GM23248 (cell line): ENCODE measurements at regions not wholly inside any gene's neighbourhood (a gene's known extent, or its start where the extent isn't known, plus 50 kb on each side); places are given as distances from the start of the nearest gene placed in this dataset.
A peak's percentile ranks its signal among the peaks of the same experiment; 100 is the strongest.
"Not testable (repeated sequence)": the region's sequence is repeated elsewhere in the genome, so short reads cannot be mapped to it uniquely, and the experiment has no call there.

ENCODE experiments used
- DNase-seq: peaks from one replicate; pipeline ENCODE4 v3.0.0-alpha.2; 2015
- H2AFZ ChIP-seq: fragments of 200-600 bp; sonication (generic); 2 replicates; pipeline ENCODE4 v1.6.1; 2016; ENCODE audit warnings: antibody characterized with exemption
- H3F3A ChIP-seq: fragments of 200-600 bp; sonication (generic); 2 replicates; pipeline ENCODE4 v1.6.1; 2016; ENCODE audit warnings: mild to moderate bottlenecking, antibody characterized with exemption, mixed run types; ENCODE audit not compliant: insufficient read depth
- H3K27ac ChIP-seq: fragments of 200-600 bp; sonication (generic); 2 replicates; pipeline ENCODE4 v1.5.1; 2016; ENCODE audit warnings: mild to moderate bottlenecking
- H3K27me3 ChIP-seq: fragments of 200-600 bp; sonication (generic); replicated peaks from 2 replicates; pipeline ENCODE4 v1.6.1; 2016; ENCODE audit warnings: mild to moderate bottlenecking; ENCODE audit not compliant: insufficient read depth
- H3K36me3 ChIP-seq: fragments of 200-600 bp; sonication (generic); 2 replicates; pipeline ENCODE4 v1.6.1; 2016; ENCODE audit warnings: low read depth, mild to moderate bottlenecking
- H3K4me1 ChIP-seq: fragments of 200-600 bp; sonication (generic); 2 replicates; pipeline ENCODE4 v1.6.1; 2016; ENCODE audit warnings: mild to moderate bottlenecking; ENCODE audit not compliant: insufficient read depth
- H3K4me2 ChIP-seq: fragments of 200-600 bp; sonication (generic); one replicate; pipeline ENCODE4 v1.6.1; 2016; ENCODE audit warnings: mild to moderate bottlenecking; ENCODE audit not compliant: unreplicated experiment
- H3K4me3 ChIP-seq: fragments of 200-600 bp; sonication (generic); 2 replicates; pipeline ENCODE4 v1.5.1; 2016; ENCODE audit warnings: mild to moderate bottlenecking
- H3K79me2 ChIP-seq: fragments of 200-600 bp; sonication (generic); 2 replicates; pipeline ENCODE4 v1.6.1; 2016; ENCODE audit warnings: mild to moderate bottlenecking; ENCODE audit not compliant: insufficient read depth
- H3K9ac ChIP-seq: fragments of 200-600 bp; sonication (generic); 2 replicates; pipeline ENCODE4 v1.6.1; 2016; ENCODE audit warnings: mild to moderate bottlenecking
- H3K9me2 ChIP-seq: fragments of 200-600 bp; sonication (generic); 2 replicates; pipeline ENCODE4 v1.6.1; 2016; ENCODE audit warnings: mixed run types, mild to moderate bottlenecking, moderate library complexity; ENCODE audit not compliant: insufficient read depth
- H3K9me3 ChIP-seq: fragments of 200-600 bp; sonication (generic); one replicate; pipeline ENCODE4 v1.6.1; 2017; ENCODE audit warnings: low read depth
- H4K20me1 ChIP-seq: fragments of 200-600 bp; sonication (generic); 2 replicates; pipeline ENCODE4 v1.6.0; 2016; ENCODE audit not compliant: insufficient read depth
- EZH2 ChIP-seq: fragments of 200-600 bp; sonication (generic); IDR thresholded peaks from 2 replicates; pipeline ENCODE4 v1.6.1; 2018; ENCODE audit warnings: antibody characterized with exemption, mild to moderate bottlenecking; ENCODE audit not compliant: insufficient read depth, poor library complexity, severe bottlenecking
- EZH2phosphoT487 ChIP-seq: fragments of 200-600 bp; sonication (generic); IDR thresholded peaks from 2 replicates; pipeline ENCODE4 v1.6.1; 2018; ENCODE audit warnings: antibody characterized with exemption, moderate library complexity, mild to moderate bottlenecking, low read depth; ENCODE audit not compliant: insufficient read depth
- WGBS, 2 experiments: methylation state at CpG; one replicate each; pipeline ENCODE4 v1.1.6; 2015 to 2017; ENCODE audit warnings: low lambda C conversion rate in 2 of 2, low coverage in 1 of 2; ENCODE audit errors: missing lambda C conversion rate in 2 of 2; 5-methylcytosine and 5-hydroxymethylcytosine counted together
- in situ Hi-C: fragments of 300-500 bp; cut with MboI; formaldehyde crosslinking; loops from 2 replicates; pipeline ENCODE4 v1.15.0; 2020

- DNase-seq, H2AFZ ChIP-seq, H3K27ac ChIP-seq, H3K9me3 ChIP-seq, H3K27me3 ChIP-seq, H3K9me2 ChIP-seq, H4K20me1 ChIP-seq, H3K4me1 ChIP-seq, in situ Hi-C loops, H3K79me2 ChIP-seq, H3F3A ChIP-seq, H3K9ac ChIP-seq, H3K36me3 ChIP-seq, H3K4me2 ChIP-seq, H3K4me3 ChIP-seq: not testable (repeated sequence)
- 75 to 78% methylated on average over 7 to 8 of the region's 8 CpGs for WGBS, 2 experiments
Measured at GRCh38 chr16:29164442-29165089, 179.7 kb downstream of the LAT start.

- 96 to 97% methylated on average over 25 of the region's 25 CpGs for WGBS, 2 experiments
- in situ Hi-C loops, H3K9me3 ChIP-seq, H2AFZ ChIP-seq, H3K27ac ChIP-seq, H3K9ac ChIP-seq, H3K79me2 ChIP-seq, H3K9me2 ChIP-seq, H4K20me1 ChIP-seq, H3K4me3 ChIP-seq, DNase-seq, H3K4me2 ChIP-seq, H3K27me3 ChIP-seq, H3K36me3 ChIP-seq: not testable (repeated sequence)
- Histone ChIP-seq H3K4me1 (peaks cover 14% of the 10 kb centered on the region), H3F3A (peaks cover 17% of the 10 kb centered on the region; the same call in 1 of the 2 replicates)
Measured at GRCh38 chr16:29160171-29160570, 175.3 kb downstream of the LAT start.

GRCh38 chr16:29159603-29160002, 174.8 kb downstream of the LAT start:
- H3F3A ChIP-seq = peaks cover 17% of the 10 kb centered on the region; the same call in 1 of the 2 replicates
- H3K9me3 ChIP-seq, H3K36me3 ChIP-seq, H3K27me3 ChIP-seq, H3K4me2 ChIP-seq, H3K9me2 ChIP-seq, H4K20me1 ChIP-seq, H3K9ac ChIP-seq, H3K79me2 ChIP-seq, in situ Hi-C loops, H2AFZ ChIP-seq, H3K4me3 ChIP-seq, DNase-seq, H3K27ac ChIP-seq: not testable (repeated sequence)
- H3K4me1 ChIP-seq = peaks cover 14% of the 10 kb centered on the region
- WGBS, 2 experiments = 96 to 97% methylated on average over 11 of the region's 11 CpGs

GRCh38 chr16:29158785-29159184, 173.9 kb downstream of the LAT start:
- Histone ChIP-seq H3K27ac (no peak overlapping the region), H3K4me3 (no peak overlapping the region), H3F3A (peaks cover 17% of the 10 kb centered on the region; the same call in 1 of the 2 replicates), H4K20me1 (no peaks in the 10 kb centered on the region), H3K9ac (no peak overlapping the region), H3K9me2 (no peaks in the 10 kb centered on the region), H2AFZ (no peak overlapping the region), H3K79me2 (no peaks in the 10 kb centered on the region), H3K4me1 (peaks cover 14% of the 10 kb centered on the region), H3K9me3 (no peaks in the 10 kb centered on the region), H3K4me2 (no peak overlapping the region), H3K27me3 (no peaks in the 10 kb centered on the region), H3K36me3 (no peaks in the 10 kb centered on the region)
- WGBS, 2 experiments = 89 to 91% methylated on average over 19 to 29 of the region's 29 CpGs
- TF ChIP-seq EZH2phosphoT487 = no peak
- TF ChIP-seq EZH2 = no peak
- in situ Hi-C loops = no loop called here
- no peak for DNase-seq

- H4K20me1 ChIP-seq, H3K36me3 ChIP-seq, H3K27me3 ChIP-seq, H3K9me3 ChIP-seq, H2AFZ ChIP-seq, H3K4me2 ChIP-seq, in situ Hi-C loops, H3K79me2 ChIP-seq, H3K9me2 ChIP-seq, H3K4me3 ChIP-seq, DNase-seq: not testable (repeated sequence)
- H3F3A ChIP-seq = peaks cover 17% of the 10 kb centered on the region; the same call in 1 of the 2 replicates
- WGBS, 2 experiments = 68 to 71% methylated on average over 27 to 37 of the region's 37 CpGs
- peak overlapping the region; percentile 86; the same call in 1 of the 2 replicates for H3K9ac ChIP-seq
- H3K4me1 ChIP-seq = peaks cover 14% of the 10 kb centered on the region
- peak overlapping the region; percentile 98 for H3K27ac ChIP-seq
Measured at GRCh38 chr16:29158031-29158784, 173.4 kb downstream of the LAT start.

GRCh38 chr16:29157051-29157923, 172.4 kb downstream of the LAT start:
- peak overlapping the region; percentile 60 for H2AFZ ChIP-seq

More at GRCh38 chr16:29157051-29157923, 172.4 kb downstream of the LAT start:
- H4K20me1 ChIP-seq, H3K79me2 ChIP-seq, H3K9me2 ChIP-seq, in situ Hi-C loops, H3K27me3 ChIP-seq, H3K36me3 ChIP-seq, H3K9me3 ChIP-seq: not testable (repeated sequence)
- H3K9ac ChIP-seq = peak overlapping the region; percentile 86
- peaks cover 17% of the 10 kb centered on the region; the same call in 1 of the 2 replicates for H3F3A ChIP-seq
- H3K27ac ChIP-seq = peak overlapping the region; percentile 98
- peak; percentile 95 for DNase-seq
- peak overlapping the region; percentile 85 for H3K4me2 ChIP-seq
- WGBS, 2 experiments = 17% methylated on average over 22 of the region's 22 CpGs
- H3K4me3 ChIP-seq = peak overlapping the region; percentile 55
- peaks cover 14% of the 10 kb centered on the region for H3K4me1 ChIP-seq
